Neuronal stem cell (in vitro differentiated cells): ENCODE measurements at regions not wholly inside any gene's neighbourhood (a gene's known extent, or its start where the extent isn't known, plus 50 kb on each side); places are given as distances from the start of the nearest gene placed in this dataset.

Experiments
- DNase-seq: peaks from one replicate; pipeline ENCODE4 v3.0.0-alpha.2; 2013; ENCODE audit warnings: low spot score
- H2AFZ ChIP-seq: one replicate; pipeline ENCODE4 v1.6.1; 2013; ENCODE audit warnings: mild to moderate bottlenecking, low read length, inconsistent platforms
- H2AK5ac ChIP-seq: 2 replicates; pipeline ENCODE4 v1.6.1; 2013; ENCODE audit warnings: low read depth, mild to moderate bottlenecking, inconsistent platforms, low read length, moderate library complexity, mixed read lengths
- H2BK120ac ChIP-seq: 2 replicates; pipeline ENCODE4 v1.6.1; 2013; ENCODE audit warnings: low read depth, mild to moderate bottlenecking, inconsistent platforms, low read length, moderate library complexity, mixed read lengths
- H2BK12ac ChIP-seq: one replicate; pipeline ENCODE4 v1.6.1; 2013; ENCODE audit warnings: low read length, inconsistent platforms
- H2BK15ac ChIP-seq: 2 replicates; pipeline ENCODE4 v1.6.1; 2013; ENCODE audit warnings: mild to moderate bottlenecking, low read length, inconsistent platforms, mixed read lengths
- H2BK5ac ChIP-seq: one replicate; pipeline ENCODE4 v1.6.1; 2013; ENCODE audit warnings: inconsistent platforms, mild to moderate bottlenecking, low read length, moderate library complexity
- H3K14ac ChIP-seq: one replicate; pipeline ENCODE4 v1.6.1; 2013; ENCODE audit warnings: low read length, inconsistent platforms
- H3K18ac ChIP-seq: 2 replicates; pipeline ENCODE4 v1.6.1; 2013; ENCODE audit warnings: low read length, inconsistent platforms
- H3K23ac ChIP-seq: 2 replicates; pipeline ENCODE4 v1.6.1; 2013; ENCODE audit warnings: low read depth, mild to moderate bottlenecking, mixed read lengths, low read length, inconsistent platforms; ENCODE audit not compliant: poor library complexity
- H3K27ac ChIP-seq: replicated peaks from 3 replicates; pipeline ENCODE4 v1.5.1; 2013; ENCODE audit warnings: low read length, inconsistent platforms
- H3K27me3 ChIP-seq, 3 experiments: 2 replicates each; pipeline ENCODE4 v1.6.1; 2013; ENCODE audit warnings: low read length in 3 of 3, mild to moderate bottlenecking in 2 of 3, inconsistent platforms in 1 of 3, low read depth in 1 of 3, mixed read lengths in 1 of 3, moderate library complexity in 1 of 3; ENCODE audit not compliant: control insufficient read depth in 3 of 3, insufficient read depth in 3 of 3
- H3K36me3 ChIP-seq, 2 donors: replicated peaks in 1 of 2; 2 replicates each; pipeline ENCODE4 v1.6.1; 2013; ENCODE audit warnings: low read length in 2 of 2; ENCODE audit not compliant: control insufficient read depth in 2 of 2, insufficient read depth in 2 of 2
- H3K4ac ChIP-seq: 2 replicates; pipeline ENCODE4 v1.6.1; 2013; ENCODE audit warnings: inconsistent platforms, mild to moderate bottlenecking, low read length, moderate library complexity
- H3K4me1 ChIP-seq, 2 donors: 1 replicate in 1 of 2; 2 replicates in 1 of 2; pipeline ENCODE4 v1.6.1; 2013; ENCODE audit warnings: low read length in 2 of 2, low read depth in 1 of 2; ENCODE audit not compliant: control insufficient read depth in 2 of 2, insufficient read depth in 1 of 2
- H3K4me2 ChIP-seq: one replicate; pipeline ENCODE4 v1.6.1; 2013; ENCODE audit warnings: mild to moderate bottlenecking, low read length, inconsistent platforms; ENCODE audit not compliant: insufficient read depth, poor library complexity, severe bottlenecking
- H3K4me3 ChIP-seq, 2 donors: 2 replicates each; pipeline ENCODE4 v1.5.1; 2013; ENCODE audit warnings: low read length in 2 of 2, mild to moderate bottlenecking in 2 of 2, inconsistent platforms in 1 of 2, moderate library complexity in 1 of 2
- H3K79me1 ChIP-seq: one replicate; pipeline ENCODE4 v1.6.1; 2013; ENCODE audit warnings: low read depth, mild to moderate bottlenecking, inconsistent platforms, low read length, moderate library complexity
- H3K9ac ChIP-seq: one replicate; pipeline ENCODE4 v1.6.1; 2013; ENCODE audit warnings: mild to moderate bottlenecking, low read depth, low read length, inconsistent platforms; ENCODE audit not compliant: poor library complexity
- H3K9me3 ChIP-seq, 2 donors: replicated peaks in 1 of 2; 2 replicates each; pipeline versions ENCODE3 to v1.6.1; 2013; ENCODE audit warnings: low read length in 2 of 2, mild to moderate bottlenecking in 2 of 2, inconsistent platforms in 1 of 2, low read depth in 1 of 2, mixed read lengths in 1 of 2, moderate library complexity in 1 of 2; ENCODE audit not compliant: control insufficient read depth in 2 of 2, insufficient read depth in 1 of 2
- H4K8ac ChIP-seq: one replicate; pipeline ENCODE4 v1.6.1; 2013; ENCODE audit warnings: low read depth, mild to moderate bottlenecking, inconsistent platforms, low read length, moderate library complexity
- H4K91ac ChIP-seq: one replicate; pipeline ENCODE4 v1.6.1; 2013; ENCODE audit warnings: low read length, low read depth, mild to moderate bottlenecking, inconsistent platforms; ENCODE audit not compliant: poor library complexity
- WGBS, 2 donors: extraction: QIAGEN DNeasy Blood & Tissue Kit; methylation state at CpG; one replicate each; pipeline ENCODE4 v1.1.7; 2013; ENCODE audit warnings: missing lambda C conversion rate in 2 of 2, mixed read lengths in 1 of 2; ENCODE audit not compliant: insufficient read length in 2 of 2, insufficient replicate concordance in 1 of 2; ENCODE audit errors: extremely low coverage in 2 of 2; 5-methylcytosine and 5-hydroxymethylcytosine counted together

- H2AK5ac ChIP-seq = no peak overlapping the region
- H4K8ac ChIP-seq = no peak overlapping the region
- no peak overlapping the region for H3K4me3 ChIP-seq
- no peaks in the 10 kb centered on the region for H3K79me1 ChIP-seq
- no peak overlapping the region for H3K23ac ChIP-seq
- no peaks in the 10 kb centered on the region for H3K4me1 ChIP-seq
- H3K9me3 ChIP-seq = no peaks in the 10 kb centered on the region
- no peak overlapping the region for H2BK12ac ChIP-seq
- H2BK5ac ChIP-seq = no peak overlapping the region
- H3K4ac ChIP-seq = no peak overlapping the region
- H3K27me3 ChIP-seq = no peaks in the 10 kb centered on the region
- H2BK15ac ChIP-seq = no peak overlapping the region
- H3K36me3 ChIP-seq = no peaks in the 10 kb centered on the region
- H2AFZ ChIP-seq = no peak overlapping the region
- H4K91ac ChIP-seq = no peak overlapping the region
- H3K27ac ChIP-seq = no peak overlapping the region
- H3K9ac ChIP-seq = no peak overlapping the region
- WGBS, 2 donors = no CpG with 5 or more reads among the region's 3 CpGs
- H3K18ac ChIP-seq = no peak overlapping the region
- no peak for DNase-seq
- H2BK120ac ChIP-seq = no peak overlapping the region
- H3K14ac ChIP-seq = no peak overlapping the region
- no peak overlapping the region for H3K4me2 ChIP-seq
These were observed 95.9 kb upstream of the C1QTNF7 start for GRCh38 chr4:15331930-15332329.

- Histone ChIP-seq H2BK15ac (no peak overlapping the region), H4K91ac (no peak overlapping the region), H3K18ac (no peak overlapping the region), H3K4ac (no peak overlapping the region), H3K36me3 (no peaks in the 10 kb centered on the region), H3K4me3 (no peak overlapping the region), H3K9me3 (no peaks in the 10 kb centered on the region), H2AFZ (no peak overlapping the region), H2BK5ac (no peak overlapping the region), H3K79me1 (no peaks in the 10 kb centered on the region), H3K27ac (no peak overlapping the region), H3K14ac (no peak overlapping the region), H4K8ac (no peak overlapping the region), H2BK120ac (no peak overlapping the region), H3K27me3 (no peaks in the 10 kb centered on the region), H3K4me1 (no peaks in the 10 kb centered on the region), H3K9ac (no peak overlapping the region), H2AK5ac (no peak overlapping the region), H3K4me2 (no peak overlapping the region), H3K23ac (no peak overlapping the region), H2BK12ac (no peak overlapping the region)
- no CpG with 5 or more reads among the region's 4 CpGs for WGBS, 2 donors
- no peak for DNase-seq
These were observed 95.5 kb upstream of the C1QTNF7 start for GRCh38 chr4:15332377-15332776.

- Histone ChIP-seq H3K23ac (no peak overlapping the region), H3K4ac (no peak overlapping the region), H3K79me1 (no peaks in the 10 kb centered on the region), H2BK120ac (no peak overlapping the region), H3K36me3 (no peaks in the 10 kb centered on the region), H3K9ac (no peak overlapping the region), H3K14ac (no peak overlapping the region), H3K4me2 (no peak overlapping the region), H3K9me3 (no peaks in the 10 kb centered on the region), H3K27ac (no peak overlapping the region), H4K8ac (no peak overlapping the region), H2AK5ac (no peak overlapping the region), H2AFZ (no peak overlapping the region), H3K27me3 (no peaks in the 10 kb centered on the region), H2BK15ac (no peak overlapping the region), H3K4me3 (no peak overlapping the region), H2BK12ac (no peak overlapping the region), H4K91ac (no peak overlapping the region), H3K4me1 (no peaks in the 10 kb centered on the region), H3K18ac (no peak overlapping the region), H2BK5ac (no peak overlapping the region)
- WGBS, 2 donors = no CpG with 5 or more reads among the region's 3 CpGs
- no peak for DNase-seq
These were observed 93.9 kb upstream of the C1QTNF7 start for GRCh38 chr4:15333692-15334633.

- Histone ChIP-seq H3K4ac (no peak overlapping the region), H3K18ac (no peak overlapping the region), H2BK5ac (no peak overlapping the region), H4K91ac (no peak overlapping the region), H3K36me3 (no peaks in the 10 kb centered on the region), H3K4me3 (no peak overlapping the region), H2BK12ac (no peak overlapping the region), H3K9me3 (no peaks in the 10 kb centered on the region), H2AFZ (no peak overlapping the region), H3K27me3 (no peaks in the 10 kb centered on the region), H3K79me1 (no peaks in the 10 kb centered on the region), H3K4me1 (no peaks in the 10 kb centered on the region), H3K4me2 (no peak overlapping the region), H4K8ac (no peak overlapping the region), H2BK120ac (no peak overlapping the region), H2AK5ac (no peak overlapping the region), H3K14ac (no peak overlapping the region), H2BK15ac (no peak overlapping the region), H3K23ac (no peak overlapping the region), H3K27ac (no peak overlapping the region), H3K9ac (no peak overlapping the region)
- DNase-seq = no peak
- no CpG with 5 or more reads among the region's 8 CpGs for WGBS, 2 donors
These were observed 91.2 kb upstream of the C1QTNF7 start for GRCh38 chr4:15336410-15337167.
